Fibroblast of lung (primary cell): ENCODE measurements at regions not wholly inside any gene's neighbourhood (a gene's known extent, or its start where the extent isn't known, plus 50 kb on each side); places are given as distances from the start of the nearest gene placed in this dataset.
"Not testable (repeated sequence)": the region's sequence is repeated elsewhere in the genome, so short reads cannot be mapped to it uniquely, and the experiment has no call there.

Experiments used
- CTCF ChIP-seq, 2 donors: IDR thresholded peaks in 1 of 2; conservative IDR thresholded peaks in 1 of 2; 1 replicate in 1 of 2; 2 replicates in 1 of 2; pipeline ENCODE4 v1.5.1; 2011 to 2012; ENCODE audit warnings: low read length in 2 of 2, control low read depth in 1 of 2, inconsistent platforms in 1 of 2, low read depth in 1 of 2, mild to moderate bottlenecking in 1 of 2
- EZH2 ChIP-seq: IDR thresholded peaks from 2 replicates; pipeline ENCODE4 v1.5.1; 2012; ENCODE audit warnings: low read length, control low read depth, mild to moderate bottlenecking; ENCODE audit errors: missing control alignments

GRCh38 chr2:132268284-132268976 lies 106.7 kb upstream of the ANKRD30BL start:
- peak; percentile 38 to 48 for TF ChIP-seq CTCF (conservative IDR thresholded peaks at IDR 0.05 in 1 of 2, IDR thresholded peaks at IDR 0.05 in 1 of 2; ENCODE audit: low read depth in 1 of 2, low read length in 2 of 2)
- not testable (repeated sequence) for TF ChIP-seq EZH2
